GM12891 (cell line): ENCODE measurements at regions not wholly inside any gene's neighbourhood (a gene's known extent, or its start where the extent isn't known, plus 50 kb on each side); places are given as distances from the start of the nearest gene placed in this dataset.

Experiments
- POLR2A ChIP-seq: IDR thresholded peaks from 2 replicates; pipeline ENCODE4 v1.6.1; 2011; ENCODE audit warnings: low read depth, low read length, control low read depth
- POLR2AphosphoS5 ChIP-seq: IDR thresholded peaks from 2 replicates; pipeline ENCODE4 v1.6.1; 2011; ENCODE audit warnings: low read depth, low read length, control low read depth
- POU2F2 ChIP-seq: IDR thresholded peaks from 2 replicates; pipeline ENCODE4 v1.6.1; 2011; ENCODE audit warnings: low read depth, mild to moderate bottlenecking, control low read depth, low read length, moderate library complexity
- SPI1 ChIP-seq: IDR thresholded peaks from 2 replicates; pipeline ENCODE4 v1.6.1; 2011; ENCODE audit warnings: low read depth, low read length, control low read depth
- TAF1 ChIP-seq: IDR thresholded peaks from 2 replicates; pipeline ENCODE4 v1.6.1; 2011; ENCODE audit warnings: low read depth, low read length, control low read depth

GRCh38 chr15:79198461-79198860, 84.1 kb upstream of the ANKRD34C start:
- TF ChIP-seq POLR2AphosphoS5 (no peak), POLR2A (no peak), SPI1 (no peak), TAF1 (no peak), POU2F2 (no peak)
